ENCODE measurements at regions not wholly inside any gene's neighbourhood (a gene's known extent, or its start where the extent isn't known, plus 50 kb on each side); places are given as distances from the start of the nearest gene placed in this dataset.
"Not testable (repeated sequence)": the region's sequence is repeated elsewhere in the genome, so short reads cannot be mapped to it uniquely, and the experiment has no call there.

DNA sequence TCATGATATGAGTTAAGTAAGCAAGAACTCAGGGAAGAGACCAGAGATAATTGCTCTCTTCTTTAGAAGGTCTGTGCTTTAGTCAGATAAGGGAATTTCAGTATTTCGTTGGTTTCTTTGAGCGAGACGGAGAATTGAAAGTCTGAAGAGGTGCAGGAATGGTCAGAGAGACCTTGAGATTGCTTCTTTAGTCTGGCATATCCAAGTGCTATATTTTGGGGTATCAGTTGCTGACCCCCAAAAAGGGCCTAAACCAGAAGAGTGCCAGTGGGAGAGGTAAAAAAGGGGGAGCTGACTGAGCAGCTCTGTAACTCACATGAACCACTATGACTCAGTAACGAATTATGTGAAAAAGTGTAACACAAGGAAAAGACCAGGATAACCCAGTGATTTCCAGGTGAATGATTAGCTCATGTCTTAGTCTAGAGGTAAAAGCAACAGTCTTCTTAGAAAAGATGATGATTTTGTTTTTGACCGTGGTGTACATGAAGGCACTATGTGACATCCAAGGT is 932.9 kb downstream of the TDRD15 start:
- intact Hi-C loops (cut with micrococcal nuclease), result no loop called here

DNA sequence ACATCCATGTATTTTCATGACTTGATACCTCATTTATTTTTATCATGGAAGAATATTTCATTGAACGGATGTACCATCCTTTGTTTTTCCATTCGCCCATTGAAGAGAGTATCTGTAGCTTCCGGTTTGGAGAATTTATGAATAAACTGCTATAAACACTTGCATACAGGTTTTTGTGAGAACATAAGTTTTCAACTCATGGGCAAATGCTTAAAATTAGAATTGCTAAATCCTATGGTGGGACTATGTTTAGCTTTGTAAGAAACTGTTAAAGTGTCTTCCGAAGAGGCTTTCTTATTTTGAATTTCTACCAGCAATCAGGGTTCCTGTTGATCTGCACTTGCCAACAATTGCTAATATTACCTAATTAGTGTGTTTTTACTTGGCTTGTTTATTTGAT is 938.9 kb downstream of the TDRD15 start:
- intact Hi-C loops (cut with micrococcal nuclease), result no loop called here

DNA sequence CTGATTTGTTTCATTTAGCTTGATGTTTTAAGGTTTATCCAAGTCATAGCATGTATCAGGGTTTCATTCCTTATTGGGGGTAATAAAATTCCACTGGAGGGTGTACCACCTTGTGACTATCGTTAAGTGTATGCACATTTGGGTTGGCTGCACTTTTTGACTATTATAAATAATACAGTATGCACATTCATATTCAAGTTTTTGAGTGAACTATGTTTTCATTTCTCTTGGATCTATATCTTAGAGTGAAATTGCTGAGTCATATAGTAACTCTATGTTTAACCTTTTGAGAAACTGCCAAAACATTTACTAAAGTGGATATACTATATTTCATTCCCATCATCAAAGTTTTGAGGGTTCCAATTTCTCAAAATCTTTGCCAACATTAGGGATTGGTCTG is 952.7 kb downstream of the TDRD15 start:
- intact Hi-C loops (cut with micrococcal nuclease), result no loop called here

DNA sequence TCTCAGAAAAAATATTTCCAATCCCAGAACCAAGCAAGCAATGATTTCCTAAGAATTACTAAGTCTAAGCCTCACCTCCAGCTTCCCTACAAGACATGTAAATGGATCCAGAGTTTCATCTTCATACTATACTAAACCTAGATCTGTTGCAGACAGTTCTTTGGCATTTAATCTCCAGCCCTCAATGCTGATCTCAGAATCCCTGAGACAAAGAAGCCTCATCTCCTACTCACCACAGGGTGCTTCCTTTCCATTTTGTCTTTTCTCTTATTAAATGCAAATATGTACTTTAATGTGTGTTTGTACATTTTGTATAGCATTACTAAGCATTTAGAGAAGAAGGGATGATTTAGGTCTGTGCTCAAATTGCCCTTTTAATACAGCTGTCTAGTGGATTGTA is 954.9 kb downstream of the TDRD15 start:
- intact Hi-C loops (cut with micrococcal nuclease), result no loop called here

GRCh38 chr2:22079583-22079982 is 955.8 kb downstream of the TDRD15 start:
- intact Hi-C loops (cut with micrococcal nuclease), result no loop called here

- intact Hi-C loops (cut with micrococcal nuclease), result no loop called here
Measured at GRCh38 chr2:22086726-22087125, 963.0 kb downstream of the TDRD15 start.

- intact Hi-C loops (cut with micrococcal nuclease), result not testable (repeated sequence)
Measured at GRCh38 chr2:22103617-22104016, 979.8 kb downstream of the TDRD15 start.

DNA sequence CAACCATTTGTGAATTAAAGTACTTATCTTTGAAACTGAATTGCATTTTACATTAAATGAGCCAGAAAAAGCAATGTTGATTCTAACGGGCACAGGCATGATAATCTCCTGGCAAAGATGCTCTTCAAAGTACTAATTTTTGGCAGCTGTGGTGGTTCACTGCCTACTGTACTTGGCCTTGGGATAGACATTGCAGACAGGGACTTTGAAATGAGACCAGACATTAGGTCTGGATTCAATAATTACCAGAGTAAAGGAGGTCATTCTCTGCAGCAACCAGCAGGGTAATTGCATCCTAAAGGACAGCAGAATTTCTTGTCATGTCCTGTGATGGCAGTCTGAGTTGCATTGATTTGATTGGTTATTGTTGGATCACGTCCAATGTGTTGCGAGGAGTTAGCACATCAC is 986.5 kb downstream of the TDRD15 start:
- intact Hi-C loops (cut with micrococcal nuclease), result no loop called here

GRCh38 chr2:22124003-22124402 is 1000.2 kb downstream of the TDRD15 start:
- intact Hi-C loops (cut with micrococcal nuclease), result no loop called here

DNA sequence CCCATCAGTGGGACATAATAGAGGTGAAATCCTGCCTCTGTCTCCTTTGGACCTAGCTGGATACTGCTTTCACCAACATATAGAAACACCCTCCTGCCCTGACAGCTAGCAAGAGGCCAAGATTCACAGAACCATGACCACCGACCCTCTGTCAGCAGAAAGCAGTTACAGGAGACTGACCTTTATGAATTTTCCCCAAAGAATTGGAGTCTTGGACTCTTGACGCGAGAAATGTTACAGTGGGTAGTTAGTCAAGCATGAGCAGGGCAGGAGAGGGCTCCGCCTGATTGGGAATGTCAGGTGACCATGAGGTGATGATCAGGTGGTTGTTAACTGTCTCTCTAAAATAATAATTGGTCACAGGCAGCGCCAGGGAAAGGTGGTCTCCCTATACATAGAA is 1002.3 kb downstream of the TDRD15 start:
- intact Hi-C loops (cut with micrococcal nuclease), result no loop called here

DNA sequence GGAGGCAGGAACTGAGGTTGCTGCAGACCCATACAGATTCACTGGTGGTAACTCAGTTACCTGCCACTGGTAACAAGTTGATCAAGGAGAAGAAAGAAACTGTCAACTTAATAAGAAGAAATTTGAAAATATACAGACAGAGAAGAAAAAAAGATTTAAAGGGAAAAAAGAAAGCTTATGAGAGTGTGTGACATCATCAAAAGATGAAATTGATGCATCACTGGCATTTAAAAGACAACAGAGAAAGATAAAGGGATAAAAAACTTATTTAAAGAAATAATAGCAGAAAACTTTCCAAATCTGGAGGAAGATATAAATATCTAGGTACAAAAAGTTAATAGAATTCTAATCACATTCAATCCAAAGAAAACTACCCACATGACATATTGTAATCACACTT is 1003.2 kb downstream of the TDRD15 start:
- intact Hi-C loops (cut with micrococcal nuclease), result no loop called here

DNA sequence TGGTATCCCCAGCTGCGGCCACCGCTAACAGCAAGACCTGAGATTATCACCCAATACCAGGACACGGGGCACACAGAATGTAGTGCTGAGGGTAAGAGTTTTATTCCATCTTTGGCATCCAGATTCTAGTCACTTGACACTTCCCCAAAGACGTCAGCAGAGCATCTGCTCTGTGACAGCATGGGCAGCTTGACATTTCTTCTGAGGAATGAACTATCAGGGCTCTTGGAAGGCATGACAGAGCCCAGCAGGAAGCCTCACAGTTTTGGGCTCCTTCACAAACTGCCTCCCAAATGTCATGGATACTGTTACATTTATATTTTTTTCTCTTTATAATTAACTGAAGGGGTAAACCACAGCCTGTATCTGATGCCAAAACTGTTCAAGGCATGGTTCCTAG is 1010.7 kb downstream of the TDRD15 start:
- intact Hi-C loops (cut with micrococcal nuclease), result no loop called here

- intact Hi-C loops (cut with micrococcal nuclease), result no loop called here
Measured at GRCh38 chr2:22136446-22136845, 1012.7 kb downstream of the TDRD15 start.

DNA sequence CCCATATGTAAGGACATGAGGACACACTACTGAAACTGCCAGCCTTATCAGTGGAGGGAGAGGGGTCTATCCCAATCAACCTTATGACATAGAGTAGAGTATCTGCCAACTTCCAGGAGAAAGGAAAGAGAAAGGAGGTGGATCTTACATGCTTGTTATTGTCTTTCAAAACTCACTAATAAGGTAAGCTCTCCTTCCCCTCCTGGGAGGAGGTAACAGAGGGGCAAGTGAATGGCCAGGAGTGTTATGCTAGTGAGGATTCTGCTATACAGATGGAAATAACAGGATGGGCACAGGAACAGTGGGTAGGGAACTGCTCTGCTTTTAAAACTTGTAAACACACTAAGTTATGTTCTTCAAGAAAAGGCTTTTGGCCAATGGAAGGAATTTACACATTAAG is 1020.1 kb downstream of the TDRD15 start:
- intact Hi-C loops (cut with micrococcal nuclease), result no loop called here

DNA sequence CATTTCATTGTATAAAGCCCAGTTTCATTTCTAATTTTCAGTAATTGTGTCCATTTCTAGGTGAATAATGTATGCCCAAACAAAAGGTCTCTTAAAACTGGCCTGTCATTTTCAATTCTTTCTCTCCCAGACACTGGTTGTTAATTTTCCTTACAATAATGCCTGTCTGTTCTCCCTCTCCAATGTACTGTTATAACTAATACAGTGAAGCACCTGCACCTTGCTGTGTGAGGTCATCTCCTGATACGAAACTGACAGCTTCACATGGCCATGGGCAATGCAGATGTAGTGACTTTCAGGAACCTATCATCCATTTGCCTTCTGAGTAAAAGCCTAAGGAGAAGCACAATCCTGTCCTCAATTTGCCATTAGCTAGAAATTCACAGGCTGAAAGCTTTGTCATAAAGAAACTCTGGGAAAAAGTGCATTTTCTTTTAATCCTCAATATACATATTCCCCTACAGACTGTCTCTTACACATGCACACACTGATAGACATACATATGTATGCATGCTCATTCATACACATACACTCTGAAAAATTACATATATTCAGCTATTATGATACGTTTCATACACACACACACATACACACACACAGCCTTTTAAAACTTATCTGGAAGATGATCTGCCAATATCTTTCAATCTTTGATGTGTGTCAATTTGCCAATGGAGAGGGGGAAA is 1030.3 kb downstream of the TDRD15 start:
- intact Hi-C loops (cut with micrococcal nuclease), result no loop called here

DNA sequence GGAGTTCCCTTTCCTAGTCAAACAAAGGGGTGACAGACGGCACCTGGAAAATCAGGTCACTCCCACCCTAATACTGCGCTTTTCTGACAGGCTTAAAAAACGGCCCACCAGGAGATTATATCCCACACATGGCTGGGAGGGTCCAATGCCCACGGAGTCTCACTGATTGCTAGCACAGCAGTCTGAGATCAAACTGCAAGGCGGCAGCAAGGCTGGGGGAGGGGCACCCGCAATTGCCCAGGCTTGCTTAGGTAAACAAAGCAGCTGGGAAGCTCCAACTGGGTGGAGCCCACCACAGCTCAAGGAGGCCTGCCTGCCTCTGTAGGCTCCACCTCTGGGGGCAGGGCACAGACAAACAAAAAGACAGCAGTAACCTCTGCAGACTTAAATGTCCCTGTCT is 1032.9 kb downstream of the TDRD15 start:
- intact Hi-C loops (cut with micrococcal nuclease), result not testable (repeated sequence)

GRCh38 chr2:22167256-22167655 is 1043.5 kb downstream of the TDRD15 start:
- intact Hi-C loops (cut with micrococcal nuclease), result no loop called here

DNA sequence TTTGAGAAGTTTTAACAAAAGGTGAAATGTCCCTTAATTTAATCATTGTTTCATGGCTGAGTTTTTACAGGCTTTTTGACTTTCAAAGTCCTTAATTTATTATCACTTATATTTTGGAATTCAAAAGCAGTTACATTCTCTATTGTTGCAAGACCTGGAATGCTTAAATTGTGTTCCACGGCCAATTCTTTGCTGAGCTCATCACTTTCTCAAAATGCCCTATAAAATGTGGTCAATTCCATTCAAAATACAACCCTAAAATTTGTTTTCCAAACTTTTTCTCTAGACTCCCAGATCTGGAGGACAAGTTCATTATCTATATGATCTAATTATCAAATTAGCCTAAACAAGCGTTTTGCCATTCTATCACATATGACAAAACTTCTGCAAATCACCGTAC is 1051.2 kb downstream of the TDRD15 start:
- intact Hi-C loops (cut with micrococcal nuclease), result no loop called here

GRCh38 chr2:22185251-22185650 is 1061.5 kb downstream of the TDRD15 start:
- intact Hi-C loops (cut with micrococcal nuclease), result no loop called here

GRCh38 chr2:22186261-22186828 is 1062.6 kb downstream of the TDRD15 start:
- intact Hi-C loops (cut with micrococcal nuclease), result not testable (repeated sequence)

DNA sequence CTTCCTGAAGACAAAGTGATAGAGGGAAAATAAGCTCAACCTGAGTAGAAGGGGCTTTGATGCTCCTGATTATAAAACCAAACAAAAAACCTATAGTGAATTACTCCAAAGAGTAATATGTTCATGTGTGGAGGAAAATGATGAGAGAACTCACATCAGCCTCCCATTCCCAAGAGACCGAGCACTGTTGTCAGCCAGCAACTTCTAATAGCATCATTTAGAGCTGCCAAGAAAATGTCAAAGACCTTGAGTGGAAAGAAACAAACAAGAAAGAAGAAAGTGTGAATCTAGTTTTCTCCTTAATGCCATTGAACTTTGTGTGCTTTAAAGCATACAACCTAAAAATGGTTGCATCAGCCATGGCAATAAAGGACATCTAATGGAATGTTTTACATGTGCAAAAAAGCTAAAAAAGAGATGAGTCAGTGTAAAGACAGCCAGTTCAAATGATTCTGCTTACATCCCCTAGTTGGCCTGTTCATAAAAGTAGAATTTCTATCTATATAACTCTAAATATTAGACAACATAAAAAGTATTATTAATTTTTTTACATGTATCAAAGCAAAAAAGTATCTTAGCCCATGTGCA is 1066.2 kb downstream of the TDRD15 start:
- intact Hi-C loops (cut with micrococcal nuclease), result no loop called here

DNA sequence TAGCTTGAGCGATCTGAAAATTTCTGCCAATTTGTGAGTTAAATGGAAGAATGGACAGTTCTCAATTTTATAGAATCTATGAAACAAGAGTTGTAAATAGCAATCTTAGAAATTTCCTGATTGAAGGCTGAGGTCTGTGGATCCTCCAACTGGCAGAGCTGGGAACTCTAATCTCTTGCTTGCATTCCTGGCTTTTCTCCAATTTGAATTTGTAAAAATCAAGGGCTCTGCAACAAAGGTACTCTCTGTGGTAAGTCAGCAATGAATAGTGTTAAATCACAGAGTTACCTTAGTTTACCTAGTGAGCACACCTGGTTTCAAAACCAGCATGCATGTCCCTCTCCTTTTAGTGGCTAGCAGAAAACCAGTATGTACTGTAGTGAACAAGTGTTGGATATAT is 1070.5 kb downstream of the TDRD15 start:
- intact Hi-C loops (cut with micrococcal nuclease), result no loop called here

GRCh38 chr2:22196806-22197205 is 1073.0 kb downstream of the TDRD15 start:
- intact Hi-C loops (cut with micrococcal nuclease), result no loop called here
